ENCODE measurements at regions not wholly inside any gene's neighbourhood (a gene's known extent, or its start where the extent isn't known, plus 50 kb on each side); places are given as distances from the start of the nearest gene placed in this dataset.

DNA sequence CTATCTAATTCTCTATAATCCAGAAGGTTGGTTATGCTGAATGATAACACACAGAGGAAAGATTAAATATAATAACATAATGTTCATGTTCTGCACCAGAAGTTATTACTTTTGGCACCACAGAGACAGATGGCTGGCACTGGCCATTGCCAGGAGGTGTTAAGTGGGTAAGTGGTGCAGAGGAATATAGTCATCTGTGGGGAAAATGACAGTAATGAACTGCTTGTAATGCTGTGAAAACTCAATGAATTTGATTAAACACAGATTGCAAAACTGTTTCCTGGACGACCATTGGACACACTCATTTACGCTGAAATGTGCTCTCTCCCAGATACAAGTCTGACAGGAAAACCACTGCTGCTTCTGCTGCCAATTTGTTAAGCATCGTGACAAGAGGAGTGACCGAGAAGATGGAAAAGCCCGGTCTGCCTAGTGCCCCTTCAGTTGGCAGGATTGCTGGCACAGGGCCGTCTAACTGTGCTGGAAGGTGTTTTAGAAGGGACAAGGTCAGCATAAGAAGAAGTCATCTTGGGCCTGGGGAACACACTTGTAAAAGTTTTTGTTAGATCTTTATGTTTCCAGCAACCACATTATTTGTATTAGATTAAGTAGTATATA lies 567.4 kb downstream of the CBLN4 start:
- no peak overlapping the region for H3K4me3 ChIP-seq
- no peaks in the 10 kb centered on the region for H3K4me1 ChIP-seq (replicated peaks in 1 of 2)
- no peak overlapping the region for H3K27ac ChIP-seq
- no peaks in the 10 kb centered on the region for H3K36me3 ChIP-seq (replicated peaks in 1 of 2)
- intact Hi-C loops (cut with DNase I), result no loop called here
- DNase-seq, result peak in 1 of 7 donors; percentile 65
- TF ChIP-seq, protein P1, sequence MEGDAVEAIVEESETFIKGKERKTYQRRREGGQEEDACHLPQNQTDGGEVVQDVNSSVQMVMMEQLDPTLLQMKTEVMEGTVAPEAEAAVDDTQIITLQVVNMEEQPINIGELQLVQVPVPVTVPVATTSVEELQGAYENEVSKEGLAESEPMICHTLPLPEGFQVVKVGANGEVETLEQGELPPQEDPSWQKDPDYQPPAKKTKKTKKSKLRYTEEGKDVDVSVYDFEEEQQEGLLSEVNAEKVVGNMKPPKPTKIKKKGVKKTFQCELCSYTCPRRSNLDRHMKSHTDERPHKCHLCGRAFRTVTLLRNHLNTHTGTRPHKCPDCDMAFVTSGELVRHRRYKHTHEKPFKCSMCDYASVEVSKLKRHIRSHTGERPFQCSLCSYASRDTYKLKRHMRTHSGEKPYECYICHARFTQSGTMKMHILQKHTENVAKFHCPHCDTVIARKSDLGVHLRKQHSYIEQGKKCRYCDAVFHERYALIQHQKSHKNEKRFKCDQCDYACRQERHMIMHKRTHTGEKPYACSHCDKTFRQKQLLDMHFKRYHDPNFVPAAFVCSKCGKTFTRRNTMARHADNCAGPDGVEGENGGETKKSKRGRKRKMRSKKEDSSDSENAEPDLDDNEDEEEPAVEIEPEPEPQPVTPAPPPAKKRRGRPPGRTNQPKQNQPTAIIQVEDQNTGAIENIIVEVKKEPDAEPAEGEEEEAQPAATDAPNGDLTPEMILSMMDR (IDR thresholded peaks at IDR 0.05), result no peak
- no peak for TF ChIP-seq POLR2A (IDR thresholded peaks at IDR 0.05)
- no peaks in the 10 kb centered on the region for H3K9me3 ChIP-seq (replicated peaks in 1 of 3)
- 50 to 62% (median 59%) methylated on average over 6 of the region's 6 CpGs for WGBS, 4 donors
- H3K27me3 ChIP-seq, result no peaks in the 10 kb centered on the region

GRCh38 chr20:55424968-55425367 lies 580.4 kb downstream of the CBLN4 start:
- 44 to 51% (median 46%) methylated on average over 3 of the region's 3 CpGs for WGBS, 4 donors
- H3K36me3 ChIP-seq (replicated peaks in 1 of 2), result no peaks in the 10 kb centered on the region
- H3K4me1 ChIP-seq (replicated peaks in 1 of 2), result no peaks in the 10 kb centered on the region
- DNase-seq, result peak in 1 of 7 donors; percentile 6
- H3K27ac ChIP-seq, result no peak overlapping the region
- TF ChIP-seq, protein P1 (IDR thresholded peaks at IDR 0.05), result no peak
- no peak for TF ChIP-seq POLR2A (IDR thresholded peaks at IDR 0.05)
- intact Hi-C loops (cut with DNase I), result no loop called here
- H3K9me3 ChIP-seq (replicated peaks in 1 of 3), result no peaks in the 10 kb centered on the region
- no peaks in the 10 kb centered on the region for H3K27me3 ChIP-seq
- no peak overlapping the region for H3K4me3 ChIP-seq

DNA sequence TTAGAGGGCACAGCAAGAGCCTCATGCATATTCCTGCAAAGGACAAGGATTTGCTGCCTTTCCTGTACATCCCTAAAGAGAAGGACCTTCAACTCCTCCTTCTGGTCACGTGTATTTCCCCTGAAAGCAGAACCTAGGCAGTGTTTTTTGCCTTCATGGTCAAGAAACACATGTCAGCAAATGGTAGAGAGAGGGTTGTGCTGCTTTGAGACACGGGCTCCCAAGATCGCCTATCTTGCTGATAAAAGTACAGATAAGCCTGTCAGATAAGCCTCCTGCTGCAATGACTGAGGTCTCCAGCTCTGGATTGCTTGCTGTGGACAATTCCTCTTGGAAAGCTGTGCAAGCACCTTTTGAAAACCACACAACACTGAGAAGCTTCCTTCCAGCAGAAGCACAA lies 580.8 kb downstream of the CBLN4 start:
- TF ChIP-seq, protein P1 (IDR thresholded peaks at IDR 0.05), result no peak
- no peak for TF ChIP-seq POLR2A (IDR thresholded peaks at IDR 0.05)
- Histone ChIP-seq H3K4me3 (no peak overlapping the region), H3K27me3 (no peaks in the 10 kb centered on the region), H3K36me3 (replicated peaks in 1 of 2) (no peaks in the 10 kb centered on the region), H3K4me1 (replicated peaks in 1 of 2) (no peaks in the 10 kb centered on the region), H3K27ac (no peak overlapping the region), H3K9me3 (replicated peaks in 1 of 3) (no peaks in the 10 kb centered on the region)
- DNase-seq, result no peak
- WGBS, 4 donors, result 12 to 23% (median 18%) methylated on average over 2 to 3 of the region's 3 CpGs
- intact Hi-C loops (cut with DNase I), result no loop called here

- Histone ChIP-seq H3K4me3 (no peak overlapping the region), H3K4me1 (replicated peaks in 1 of 2) (no peaks in the 10 kb centered on the region), H3K9me3 (replicated peaks in 1 of 3) (no peaks in the 10 kb centered on the region), H3K27me3 (no peaks in the 10 kb centered on the region), H3K27ac (no peak overlapping the region), H3K36me3 (replicated peaks in 1 of 2) (no peaks in the 10 kb centered on the region)
- no peak for DNase-seq
- WGBS, 4 donors, result 35 to 47% (median 44%) methylated on average over 1 of the region's 1 CpG
- TF ChIP-seq POLR2A (IDR thresholded peaks at IDR 0.05), result no peak
- TF ChIP-seq, protein P1 (IDR thresholded peaks at IDR 0.05), result no peak
- intact Hi-C loops (cut with DNase I), result loop anchor here in 1 of 2 donors (10.0 kb wide), 1 partner anchor 767 kb away; no protein-coding TSS in a partner anchor
These were observed 587.5 kb downstream of the CBLN4 start for GRCh38 chr20:55417836-55418235.
